ENCODE measurements at regions not wholly inside any gene's neighbourhood (a gene's known extent, or its start where the extent isn't known, plus 50 kb on each side); places are given as distances from the start of the nearest gene placed in this dataset.
A peak's percentile ranks its signal among the peaks of the same experiment; 100 is the strongest.

GRCh38 chr3:72178463-72179106, 393.6 kb upstream of the PROK2 start:
- H3K27me3 ChIP-seq (ENCODE audit: control insufficient read depth in 3 of 3, insufficient read depth in 3 of 3, low read length in 2 of 3): peaks cover 0 to 13% (median 5%) of the 10 kb centered on the region in 3 donors
- no peaks in the 10 kb centered on the region for H3K36me3 ChIP-seq (ENCODE audit: control insufficient read depth in 4 of 4, insufficient read depth in 4 of 4, low read length in 4 of 4)
- H3K9ac ChIP-seq (ENCODE audit: insufficient read depth in 1 of 2, low read length in 2 of 2): no peak overlapping the region
- no peak for TF ChIP-seq CTCF (IDR thresholded peaks at IDR 0.05; ENCODE audit: control extremely low read depth, extremely low read depth)
- no peak overlapping the region for H3K4me3 ChIP-seq
- ATAC-seq (ENCODE audit: insufficient read depth, low FRiP score) (no peak), DNase-seq (no peak)
- peaks cover 0 to 15% (median 11%) of the 10 kb centered on the region in 5 donors for H3K4me1 ChIP-seq (ENCODE audit: control insufficient read depth in 5 of 5, insufficient read depth in 5 of 5, low read length in 5 of 5)
- H3K9me3 ChIP-seq (ENCODE audit: control insufficient read depth in 4 of 4, insufficient read depth in 3 of 4, low read length in 3 of 4): no peaks in the 10 kb centered on the region
- WGBS, 2 donors: 83 to 91% methylated on average over 3 of the region's 3 CpGs
- no peak overlapping the region for H3K27ac ChIP-seq (ENCODE audit: low read depth in 1 of 2, low read length in 1 of 2)

GRCh38 chr3:72177075-72178050, 392.4 kb upstream of the PROK2 start:
- 9 to 22% methylated on average over 36 of the region's 36 CpGs for WGBS, 2 donors
- H3K9me3 ChIP-seq (ENCODE audit: control insufficient read depth in 4 of 4, insufficient read depth in 3 of 4, low read length in 3 of 4): no peaks in the 10 kb centered on the region
- H3K9ac ChIP-seq (ENCODE audit: insufficient read depth in 1 of 2, low read length in 2 of 2): no peak overlapping the region
- ATAC-seq (ENCODE audit: insufficient read depth, low FRiP score) (peak; percentile 34), DNase-seq (peak; percentile 52 to 70 (median 56))
- no peaks in the 10 kb centered on the region for H3K36me3 ChIP-seq (ENCODE audit: control insufficient read depth in 4 of 4, insufficient read depth in 4 of 4, low read length in 4 of 4)
- H3K4me3 ChIP-seq: no peak overlapping the region
- no peak overlapping the region for H3K27ac ChIP-seq (ENCODE audit: low read depth in 1 of 2, low read length in 1 of 2)
- H3K27me3 ChIP-seq (ENCODE audit: control insufficient read depth in 3 of 3, insufficient read depth in 3 of 3, low read length in 2 of 3): peaks cover 0 to 13% (median 3%) of the 10 kb centered on the region in 3 donors
- peaks cover 0 to 16% (median 12%) of the 10 kb centered on the region in 5 donors for H3K4me1 ChIP-seq (ENCODE audit: control insufficient read depth in 5 of 5, insufficient read depth in 5 of 5, low read length in 5 of 5)
- TF ChIP-seq CTCF (IDR thresholded peaks at IDR 0.05; ENCODE audit: control extremely low read depth, extremely low read depth): no peak

- Histone ChIP-seq H3K9ac (ENCODE audit: insufficient read depth in 1 of 2, low read length in 2 of 2) (no peak overlapping the region), H3K4me1 (ENCODE audit: control insufficient read depth in 5 of 5, insufficient read depth in 5 of 5, low read length in 5 of 5) (peaks cover 0 to 23% (median 12%) of the 10 kb centered on the region in 5 donors), H3K27ac (ENCODE audit: low read depth in 1 of 2, low read length in 1 of 2) (no peak overlapping the region), H3K36me3 (ENCODE audit: control insufficient read depth in 4 of 4, insufficient read depth in 4 of 4, low read length in 4 of 4) (no peaks in the 10 kb centered on the region), H3K9me3 (ENCODE audit: control insufficient read depth in 4 of 4, insufficient read depth in 3 of 4, low read length in 3 of 4) (no peaks in the 10 kb centered on the region), H3K27me3 (ENCODE audit: control insufficient read depth in 3 of 3, insufficient read depth in 3 of 3, low read length in 2 of 3) (peaks cover 0 to 13% (median 3%) of the 10 kb centered on the region in 3 donors), H3K4me3 (no peak overlapping the region)
- WGBS, 2 donors: 58 to 69% methylated on average over 8 of the region's 8 CpGs
- peak; percentile 13 for ATAC-seq (ENCODE audit: insufficient read depth, low FRiP score)
- DNase-seq: no peak
- no peak for TF ChIP-seq CTCF (IDR thresholded peaks at IDR 0.05; ENCODE audit: control extremely low read depth, extremely low read depth)
Observed at GRCh38 chr3:72176537-72177041, 391.6 kb upstream of the PROK2 start.
